ENCODE measurements at regions not wholly inside any gene's neighbourhood (a gene's known extent, or its start where the extent isn't known, plus 50 kb on each side); places are given as distances from the start of the nearest gene placed in this dataset.

DNA sequence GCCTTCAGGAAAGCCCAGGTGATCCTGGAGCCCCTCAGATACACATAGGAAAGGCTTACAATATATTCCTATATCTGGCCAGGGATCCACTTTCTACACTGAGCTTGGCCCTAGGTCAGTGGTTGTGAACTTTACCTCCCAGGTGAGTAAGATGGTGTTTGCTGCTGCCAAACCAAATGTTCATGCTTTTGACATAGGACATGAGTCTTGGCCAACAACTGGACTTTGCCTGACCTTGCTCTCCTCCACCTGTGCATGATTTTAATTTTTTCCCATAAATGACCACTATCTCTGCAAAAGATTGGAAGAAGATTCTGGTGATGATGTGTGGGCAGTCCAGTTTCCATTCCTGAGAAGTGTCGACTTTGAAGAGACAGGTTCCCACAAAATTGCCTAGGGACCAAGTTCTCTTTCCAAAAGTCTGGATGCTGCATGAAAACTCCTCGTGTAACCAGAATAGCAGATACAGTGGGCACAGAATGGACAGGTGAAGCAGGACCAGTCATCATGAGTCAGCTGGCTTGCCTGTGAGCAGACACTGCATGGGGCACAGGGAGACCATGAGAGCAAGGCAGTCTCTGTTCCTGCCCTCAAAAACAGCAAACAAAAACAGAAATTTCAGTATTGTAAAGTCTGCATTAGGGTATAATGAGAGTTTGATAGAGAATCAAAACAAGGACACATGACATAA is 226.4 kb upstream of the MON1B start:
- TF ChIP-seq, protein P1, sequence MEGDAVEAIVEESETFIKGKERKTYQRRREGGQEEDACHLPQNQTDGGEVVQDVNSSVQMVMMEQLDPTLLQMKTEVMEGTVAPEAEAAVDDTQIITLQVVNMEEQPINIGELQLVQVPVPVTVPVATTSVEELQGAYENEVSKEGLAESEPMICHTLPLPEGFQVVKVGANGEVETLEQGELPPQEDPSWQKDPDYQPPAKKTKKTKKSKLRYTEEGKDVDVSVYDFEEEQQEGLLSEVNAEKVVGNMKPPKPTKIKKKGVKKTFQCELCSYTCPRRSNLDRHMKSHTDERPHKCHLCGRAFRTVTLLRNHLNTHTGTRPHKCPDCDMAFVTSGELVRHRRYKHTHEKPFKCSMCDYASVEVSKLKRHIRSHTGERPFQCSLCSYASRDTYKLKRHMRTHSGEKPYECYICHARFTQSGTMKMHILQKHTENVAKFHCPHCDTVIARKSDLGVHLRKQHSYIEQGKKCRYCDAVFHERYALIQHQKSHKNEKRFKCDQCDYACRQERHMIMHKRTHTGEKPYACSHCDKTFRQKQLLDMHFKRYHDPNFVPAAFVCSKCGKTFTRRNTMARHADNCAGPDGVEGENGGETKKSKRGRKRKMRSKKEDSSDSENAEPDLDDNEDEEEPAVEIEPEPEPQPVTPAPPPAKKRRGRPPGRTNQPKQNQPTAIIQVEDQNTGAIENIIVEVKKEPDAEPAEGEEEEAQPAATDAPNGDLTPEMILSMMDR (conservative IDR thresholded peaks at IDR 0.05; ENCODE audit: low read depth, low read length): no peak
- TF ChIP-seq EZH2phosphoT487 (IDR thresholded peaks at IDR 0.05; ENCODE audit: borderline replicate concordance, low read length) (no peak), EZH2 (IDR thresholded peaks at IDR 0.05; ENCODE audit: low read length, unreplicated experiment) (no peak)
